ENCODE measurements at regions not wholly inside any gene's neighbourhood (a gene's known extent, or its start where the extent isn't known, plus 50 kb on each side); places are given as distances from the start of the nearest gene placed in this dataset.

DNA sequence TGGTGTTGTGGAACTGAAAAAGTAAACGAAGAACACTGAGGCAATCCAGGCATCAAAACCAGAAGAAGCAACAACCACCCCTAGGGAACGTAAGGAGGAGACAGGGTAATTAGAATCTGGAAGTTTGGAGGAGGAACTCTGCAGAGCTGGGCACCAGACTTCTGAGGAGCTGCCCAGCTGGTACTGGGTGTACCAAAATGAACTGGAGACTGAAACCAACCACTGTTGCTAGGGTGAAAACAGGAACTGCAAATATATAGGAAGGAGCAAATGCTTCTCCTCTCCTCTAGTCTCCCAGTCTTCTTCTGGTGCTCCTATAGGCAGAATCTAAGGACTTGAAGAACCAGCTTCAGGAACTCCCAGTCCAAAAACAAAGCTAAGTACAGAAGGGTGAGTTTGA is 189.8 kb downstream of the ELAVL2 start:
- Histone ChIP-seq H4K5ac (ENCODE audit: low read depth, low read length) (no peak overlapping the region), H3K27ac (ENCODE audit: insufficient read depth, low read length) (no peak overlapping the region)
- CTCF ChIA-PET, result no interaction called here

More for the DNA sequence above, 189.8 kb downstream of the ELAVL2 start:
- ATAC-seq (ENCODE audit: low read depth), result no peak
- H2BK5ac ChIP-seq (ENCODE audit: low read depth, low read length, poor library complexity, severe bottlenecking), result no peak overlapping the region
- no peak overlapping the region for H3K4ac ChIP-seq (ENCODE audit: low read depth, low read length)
- H2BK15ac ChIP-seq (ENCODE audit: low read depth, low read length), result no peak overlapping the region
- no peak overlapping the region for H2AK9ac ChIP-seq (replicated peaks; ENCODE audit: low read depth, low read length, poor library complexity)
- H3K9me1 ChIP-seq (ENCODE audit: insufficient read depth, low read length), result no peaks in the 10 kb centered on the region
- no peak overlapping the region for H3K9ac ChIP-seq (ENCODE audit: low read depth, low read length)
- H2AFZ ChIP-seq (replicated peaks; ENCODE audit: low read length, poor library complexity), result no peak overlapping the region
- no peaks in the 10 kb centered on the region for H3K27me3 ChIP-seq (ENCODE audit: control insufficient read depth, insufficient read depth, low read length)
- H3K36me3 ChIP-seq (ENCODE audit: control insufficient read depth, insufficient read depth, low read length), result no peaks in the 10 kb centered on the region
- no peak overlapping the region for H2BK120ac ChIP-seq (ENCODE audit: low read depth, low read length)
- no peak overlapping the region for H4K91ac ChIP-seq (ENCODE audit: insufficient read depth, low read depth, low read length)
- POLR2A ChIA-PET (ENCODE audit: unreplicated experiment), result no interaction called here
- no peak for DNase-seq
- H2AK5ac ChIP-seq (ENCODE audit: low read depth, low read length), result no peak overlapping the region
- in situ Hi-C loops (cut with MboI; ENCODE audit: low sequenced_read_pairs), result no loop called here
- H3K56ac ChIP-seq (ENCODE audit: extremely low read depth, insufficient read depth, low read length), result no peak overlapping the region
- no peak overlapping the region for H3K18ac ChIP-seq (ENCODE audit: low read depth, low read length)
- WGBS, 2 experiments (ENCODE audit: extremely low coverage in 2 of 2, insufficient read length in 1 of 2), result no CpG with 5 or more reads among the region's 2 CpGs
- H3K14ac ChIP-seq (replicated peaks; ENCODE audit: low read depth, low read length), result no peak overlapping the region
- no peak overlapping the region for H3K4me2 ChIP-seq (ENCODE audit: low read depth, low read length)
- intact Hi-C loops (cut with micrococcal nuclease), result no loop called here
- H4K20me1 ChIP-seq (ENCODE audit: insufficient read depth, low read length), result no peaks in the 10 kb centered on the region
- no peak overlapping the region for H3K23ac ChIP-seq (ENCODE audit: low read depth, low read length)
- BruUV-seq (replicated peaks), result no TSS peak
- H3K4me1 ChIP-seq (ENCODE audit: control insufficient read depth, insufficient read depth, low read length), result no peaks in the 10 kb centered on the region
- no peak overlapping the region for H3K4me3 ChIP-seq (ENCODE audit: insufficient read depth, low read depth, low read length)
- H3K9me3 ChIP-seq (ENCODE audit: control insufficient read depth, insufficient read depth, low read length), result peaks cover 6% of the 10 kb centered on the region
- no peak overlapping the region for H4K8ac ChIP-seq (ENCODE audit: low read depth in 2 of 2, low read length in 2 of 2)
- TF ChIP-seq MXI1 (IDR thresholded peaks at IDR 0.05; ENCODE audit: borderline replicate concordance, low read depth, low read length) (no peak), RFX5 (IDR thresholded peaks at IDR 0.05; ENCODE audit: low read depth, low read length) (no peak), BHLHE40 (IDR thresholded peaks at IDR 0.05; ENCODE audit: low read depth, low read length) (no peak), FOS (IDR thresholded peaks at IDR 0.05; ENCODE audit: low read depth, low read length) (no peak), RAD21 (IDR thresholded peaks at IDR 0.05; ENCODE audit: low read length) (no peak), POLR2A (IDR thresholded peaks at IDR 0.05; ENCODE audit: low read depth, low read length) (no peak), RCOR1 (IDR thresholded peaks at IDR 0.05; ENCODE audit: insufficient replicate concordance, low read length) (no peak), SMC3 (IDR thresholded peaks at IDR 0.05; ENCODE audit: low read depth, low read length) (no peak)
- TF ChIP-seq, protein P1, sequence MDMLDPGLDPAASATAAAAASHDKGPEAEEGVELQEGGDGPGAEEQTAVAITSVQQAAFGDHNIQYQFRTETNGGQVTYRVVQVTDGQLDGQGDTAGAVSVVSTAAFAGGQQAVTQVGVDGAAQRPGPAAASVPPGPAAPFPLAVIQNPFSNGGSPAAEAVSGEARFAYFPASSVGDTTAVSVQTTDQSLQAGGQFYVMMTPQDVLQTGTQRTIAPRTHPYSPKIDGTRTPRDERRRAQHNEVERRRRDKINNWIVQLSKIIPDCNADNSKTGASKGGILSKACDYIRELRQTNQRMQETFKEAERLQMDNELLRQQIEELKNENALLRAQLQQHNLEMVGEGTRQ (IDR thresholded peaks at IDR 0.05; ENCODE audit: low read depth, low read length), result no peak
- dilution Hi-C loops (cut with HindIII; ENCODE audit: low sequenced_read_pairs, unreplicated experiment), result no loop called here
- no peaks in the 10 kb centered on the region for H3K79me1 ChIP-seq (ENCODE audit: low read depth in 1 of 2, low read length in 2 of 2)
- H2BK20ac ChIP-seq (ENCODE audit: low read depth, low read length), result no peak overlapping the region

Measured in IMR-90 (cell line).